WTC11 (cell line): ENCODE measurements at regions not wholly inside any gene's neighbourhood (a gene's known extent, or its start where the extent isn't known, plus 50 kb on each side); places are given as distances from the start of the nearest gene placed in this dataset.

ENCODE experiments used
- ATAC-seq: fragments of 200-7000 bp; cut with Tn5 transposase; 2 replicates; pipeline ENCODE4 v1.10.0; 2021; ENCODE audit warnings: mild to moderate bottlenecking, moderate library complexity
- CTCF ChIA-PET: fragments of 300-600 bp; sonication (Branson Sonifier 250); formaldehyde crosslinking; loops from one replicate; lab custom pipeline; 2021; ENCODE audit warnings: antibody characterized with exemption; lab: Charles Lee
- POLR2A ChIA-PET: fragments of 350-600 bp; sonication (Branson Sonifier 250); formaldehyde crosslinking; loops from one replicate; lab custom pipeline; 2021; ENCODE audit warnings: antibody characterized with exemption; lab: Charles Lee
- DNase-seq: peaks from one replicate; pipeline ENCODE4 v3.0.0; 2021; ENCODE audit warnings: low spot score
- H3K27ac Mint-ChIP-seq: 2 replicates; pipeline ENCODE4 v1.8.0; 2021; ENCODE audit warnings: mixed read lengths
- H3K27me3 Mint-ChIP-seq: 2 replicates; pipeline ENCODE4 v1.8.0; 2021; ENCODE audit warnings: low read depth, mild to moderate bottlenecking, moderate library complexity, mixed read lengths
- H3K36me3 Mint-ChIP-seq: 2 replicates; pipeline ENCODE4 v1.8.0; 2021; ENCODE audit warnings: mixed read lengths
- H3K4me1 Mint-ChIP-seq: 2 replicates; pipeline ENCODE4 v1.8.0; 2022; ENCODE audit warnings: mixed read lengths
- H3K4me3 Mint-ChIP-seq: 2 replicates; pipeline ENCODE4 v1.8.0; 2021; ENCODE audit warnings: mild to moderate bottlenecking, moderate library complexity, mixed read lengths
- H3K9me3 Mint-ChIP-seq: 2 replicates; pipeline ENCODE4 v1.8.0; 2021; ENCODE audit warnings: mixed read lengths
- ATF6 ChIP-seq: sonication (generic); formaldehyde crosslinking; IDR thresholded peaks from 2 replicates; pipeline ENCODE4 v1.8.1; 2023; ENCODE audit warnings: mild to moderate bottlenecking, missing genetic modification reagents
- CREM ChIP-seq: sonication (generic); formaldehyde crosslinking; IDR thresholded peaks from 2 replicates; pipeline ENCODE4 v1.8.1; 2022; ENCODE audit warnings: mild to moderate bottlenecking, missing genetic modification reagents, moderate library complexity
- ELF4 ChIP-seq: sonication (generic); formaldehyde crosslinking; IDR thresholded peaks from 2 replicates; pipeline ENCODE4 v1.8.1; 2022; ENCODE audit warnings: low read depth, mild to moderate bottlenecking, moderate library complexity, missing genetic modification reagents
- FOXK1 ChIP-seq: sonication (generic); formaldehyde crosslinking; IDR thresholded peaks from 2 replicates; pipeline ENCODE4 v1.8.0; 2022; ENCODE audit warnings: mild to moderate bottlenecking, moderate library complexity, missing genetic modification reagents
- GTF2I ChIP-seq: fragments of 250-450 bp; sonication (Bioruptor Pico); conservative IDR thresholded peaks from 2 replicates; pipeline ENCODE4 v1.4.0; 2021; ENCODE audit warnings: mild to moderate bottlenecking
- MYBL2 ChIP-seq: sonication (generic); formaldehyde crosslinking; IDR thresholded peaks from 2 replicates; pipeline ENCODE4 v1.8.1; 2023; ENCODE audit warnings: mild to moderate bottlenecking, moderate library complexity, missing genetic modification reagents
- NR2C2 ChIP-seq: sonication (generic); formaldehyde crosslinking; IDR thresholded peaks from 2 replicates; pipeline ENCODE4 v1.8.0; 2022; ENCODE audit warnings: mild to moderate bottlenecking, missing genetic modification reagents
- OVOL2 ChIP-seq: fragments of 250-450 bp; sonication (Bioruptor Pico); IDR thresholded peaks from 2 replicates; pipeline ENCODE4 v1.9.0; 2021; ENCODE audit warnings: mild to moderate bottlenecking, borderline replicate concordance
- PREB ChIP-seq: sonication (generic); formaldehyde crosslinking; IDR thresholded peaks from 2 replicates; pipeline ENCODE4 v1.8.1; 2022; ENCODE audit warnings: mild to moderate bottlenecking, missing genetic modification reagents, moderate library complexity, borderline replicate concordance
- TEAD4 ChIP-seq: sonication (generic); formaldehyde crosslinking; IDR thresholded peaks from 2 replicates; pipeline ENCODE4 v1.8.0; 2022; ENCODE audit warnings: mild to moderate bottlenecking, missing genetic modification reagents
- TP53 ChIP-seq: sonication (generic); formaldehyde crosslinking; IDR thresholded peaks from 2 replicates; pipeline ENCODE4 v1.8.1; 2023; ENCODE audit warnings: mild to moderate bottlenecking, missing genetic modification reagents
- USF2 ChIP-seq: sonication (generic); formaldehyde crosslinking; IDR thresholded peaks from 2 replicates; pipeline ENCODE4 v1.8.1; 2023; ENCODE audit warnings: mild to moderate bottlenecking, missing genetic modification reagents, moderate library complexity
- ZNF232 ChIP-seq: sonication (generic); formaldehyde crosslinking; IDR thresholded peaks from 2 replicates; pipeline ENCODE4 v1.8.0; 2022; ENCODE audit warnings: mild to moderate bottlenecking, missing genetic modification reagents
- ZNF263 ChIP-seq: sonication (generic); formaldehyde crosslinking; IDR thresholded peaks from 2 replicates; pipeline ENCODE4 v1.8.1; 2022; ENCODE audit warnings: low read depth, mild to moderate bottlenecking, moderate library complexity, missing genetic modification reagents
- TF ChIP-seq, protein P1 (sequence below): sonication (generic); formaldehyde crosslinking; IDR thresholded peaks from 2 replicates; pipeline ENCODE4 v1.8.0; 2023; ENCODE audit warnings: missing genetic modification reagents, mild to moderate bottlenecking, borderline replicate concordance
- TF ChIP-seq, protein P2 (sequence below): fragments of 250-450 bp; sonication (Bioruptor Pico); IDR thresholded peaks from 2 replicates; pipeline ENCODE4 v2.1.2; 2022; ENCODE audit warnings: mild to moderate bottlenecking, moderate library complexity
- TF ChIP-seq, protein P3 (sequence below): sonication (generic); formaldehyde crosslinking; IDR thresholded peaks from 2 replicates; pipeline ENCODE4 v1.8.0; 2022; ENCODE audit warnings: mild to moderate bottlenecking, missing genetic modification reagents

GRCh38 chr4:14893713-14894112 lies 108.6 kb upstream of the CPEB2 start (continued):
- TF ChIP-seq, protein P1, sequence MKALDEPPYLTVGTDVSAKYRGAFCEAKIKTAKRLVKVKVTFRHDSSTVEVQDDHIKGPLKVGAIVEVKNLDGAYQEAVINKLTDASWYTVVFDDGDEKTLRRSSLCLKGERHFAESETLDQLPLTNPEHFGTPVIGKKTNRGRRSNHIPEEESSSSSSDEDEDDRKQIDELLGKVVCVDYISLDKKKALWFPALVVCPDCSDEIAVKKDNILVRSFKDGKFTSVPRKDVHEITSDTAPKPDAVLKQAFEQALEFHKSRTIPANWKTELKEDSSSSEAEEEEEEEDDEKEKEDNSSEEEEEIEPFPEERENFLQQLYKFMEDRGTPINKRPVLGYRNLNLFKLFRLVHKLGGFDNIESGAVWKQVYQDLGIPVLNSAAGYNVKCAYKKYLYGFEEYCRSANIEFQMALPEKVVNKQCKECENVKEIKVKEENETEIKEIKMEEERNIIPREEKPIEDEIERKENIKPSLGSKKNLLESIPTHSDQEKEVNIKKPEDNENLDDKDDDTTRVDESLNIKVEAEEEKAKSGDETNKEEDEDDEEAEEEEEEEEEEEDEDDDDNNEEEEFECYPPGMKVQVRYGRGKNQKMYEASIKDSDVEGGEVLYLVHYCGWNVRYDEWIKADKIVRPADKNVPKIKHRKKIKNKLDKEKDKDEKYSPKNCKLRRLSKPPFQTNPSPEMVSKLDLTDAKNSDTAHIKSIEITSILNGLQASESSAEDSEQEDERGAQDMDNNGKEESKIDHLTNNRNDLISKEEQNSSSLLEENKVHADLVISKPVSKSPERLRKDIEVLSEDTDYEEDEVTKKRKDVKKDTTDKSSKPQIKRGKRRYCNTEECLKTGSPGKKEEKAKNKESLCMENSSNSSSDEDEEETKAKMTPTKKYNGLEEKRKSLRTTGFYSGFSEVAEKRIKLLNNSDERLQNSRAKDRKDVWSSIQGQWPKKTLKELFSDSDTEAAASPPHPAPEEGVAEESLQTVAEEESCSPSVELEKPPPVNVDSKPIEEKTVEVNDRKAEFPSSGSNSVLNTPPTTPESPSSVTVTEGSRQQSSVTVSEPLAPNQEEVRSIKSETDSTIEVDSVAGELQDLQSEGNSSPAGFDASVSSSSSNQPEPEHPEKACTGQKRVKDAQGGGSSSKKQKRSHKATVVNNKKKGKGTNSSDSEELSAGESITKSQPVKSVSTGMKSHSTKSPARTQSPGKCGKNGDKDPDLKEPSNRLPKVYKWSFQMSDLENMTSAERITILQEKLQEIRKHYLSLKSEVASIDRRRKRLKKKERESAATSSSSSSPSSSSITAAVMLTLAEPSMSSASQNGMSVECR (CRISPR knock-in tag), result no peak
- TF ChIP-seq ELF4 (CRISPR knock-in tag) (no peak), NR2C2 (CRISPR knock-in tag) (no peak), CREM (CRISPR knock-in tag) (no peak)
- TF ChIP-seq, protein P2, sequence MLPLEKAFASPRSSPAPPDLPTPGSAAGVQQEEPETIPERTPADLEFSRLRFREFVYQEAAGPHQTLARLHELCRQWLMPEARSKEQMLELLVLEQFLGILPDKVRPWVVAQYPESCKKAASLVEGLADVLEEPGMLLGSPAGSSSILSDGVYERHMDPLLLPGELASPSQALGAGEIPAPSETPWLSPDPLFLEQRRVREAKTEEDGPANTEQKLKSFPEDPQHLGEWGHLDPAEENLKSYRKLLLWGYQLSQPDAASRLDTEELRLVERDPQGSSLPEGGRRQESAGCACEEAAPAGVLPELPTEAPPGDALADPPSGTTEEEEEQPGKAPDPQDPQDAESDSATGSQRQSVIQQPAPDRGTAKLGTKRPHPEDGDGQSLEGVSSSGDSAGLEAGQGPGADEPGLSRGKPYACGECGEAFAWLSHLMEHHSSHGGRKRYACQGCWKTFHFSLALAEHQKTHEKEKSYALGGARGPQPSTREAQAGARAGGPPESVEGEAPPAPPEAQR (CRISPR knock-in tag), result no peak
- TF ChIP-seq, protein P3, sequence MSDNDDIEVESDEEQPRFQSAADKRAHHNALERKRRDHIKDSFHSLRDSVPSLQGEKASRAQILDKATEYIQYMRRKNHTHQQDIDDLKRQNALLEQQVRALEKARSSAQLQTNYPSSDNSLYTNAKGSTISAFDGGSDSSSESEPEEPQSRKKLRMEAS (CRISPR knock-in tag), result no peak

- no peak for DNase-seq
- ChIA-PET CTCF (no interaction called here), POLR2A (no interaction called here)
These were observed 107.6 kb upstream of the CPEB2 start for GRCh38 chr4:14894392-14895292.

More at GRCh38 chr4:14894392-14895292, 107.6 kb upstream of the CPEB2 start:
- no peak for ATAC-seq
- no peaks in the 10 kb centered on the region for H3K36me3 Mint-ChIP-seq
- H3K4me1 Mint-ChIP-seq, result no peaks in the 10 kb centered on the region
- no peak for TF ChIP-seq USF2 (CRISPR knock-in tag)
- no peak for TF ChIP-seq OVOL2 (CRISPR knock-in tag)
- no peak for TF ChIP-seq PREB
- no peak for TF ChIP-seq TEAD4
- TF ChIP-seq ZNF232 (CRISPR knock-in tag), result no peak
- no peak for TF ChIP-seq TP53 (CRISPR knock-in tag)
- TF ChIP-seq FOXK1 (CRISPR knock-in tag), result no peak
- TF ChIP-seq ATF6 (CRISPR knock-in tag), result no peak
- no peak for TF ChIP-seq GTF2I (CRISPR knock-in tag)
- no peak for TF ChIP-seq ZNF263 (CRISPR knock-in tag)
- TF ChIP-seq MYBL2 (CRISPR knock-in tag), result no peak
- H3K4me3 Mint-ChIP-seq, result no peak overlapping the region
- no peak overlapping the region for H3K27ac Mint-ChIP-seq
- H3K27me3 Mint-ChIP-seq, result no peaks in the 10 kb centered on the region
- 0 out of 2 replicates have a peak, but pooled peaks cover 7% of the 10 kb centered on the region for H3K9me3 Mint-ChIP-seq
